ENCODE measurements at regions not wholly inside any gene's neighbourhood (a gene's known extent, or its start where the extent isn't known, plus 50 kb on each side); places are given as distances from the start of the nearest gene placed in this dataset.

- Mint-ChIP-seq H3K9me3 (peaks cover 5% of the 10 kb centered on the region), H3K4me3 (no peak overlapping the region), H3K36me3 (no peaks in the 10 kb centered on the region), H3K27ac (no peak overlapping the region), H3K4me1 (no peaks in the 10 kb centered on the region)
- ATAC-seq, result no peak
- no peak for DNase-seq (ENCODE audit: low spot score in 2 of 2)
These were observed 276.5 kb upstream of the CTSO start for GRCh38 chr4:156230176-156230575.

GRCh38 chr4:156228676-156229075 is 275.0 kb upstream of the CTSO start:
- no peak overlapping the region for H3K27ac Mint-ChIP-seq
- H3K4me3 Mint-ChIP-seq, result no peak overlapping the region
- DNase-seq (ENCODE audit: low spot score in 2 of 2), result no peak
- no peaks in the 10 kb centered on the region for H3K36me3 Mint-ChIP-seq
- ATAC-seq, result no peak
- no peaks in the 10 kb centered on the region for H3K4me1 Mint-ChIP-seq
- peaks cover 6% of the 10 kb centered on the region for H3K9me3 Mint-ChIP-seq

- Mint-ChIP-seq H3K4me1 (no peaks in the 10 kb centered on the region), H3K36me3 (no peaks in the 10 kb centered on the region), H3K9me3 (peaks cover 6% of the 10 kb centered on the region), H3K4me3 (no peak overlapping the region), H3K27ac (no peak overlapping the region)
- DNase-seq (ENCODE audit: low spot score in 2 of 2), result no peak
- ATAC-seq, result no peak
These were observed 273.7 kb upstream of the CTSO start for GRCh38 chr4:156227321-156227720.

GRCh38 chr4:156223985-156224384 is 270.3 kb upstream of the CTSO start:
- Mint-ChIP-seq H3K4me1 (no peaks in the 10 kb centered on the region), H3K9me3 (peaks cover 8% of the 10 kb centered on the region), H3K4me3 (no peak overlapping the region), H3K27ac (no peak overlapping the region), H3K36me3 (no peaks in the 10 kb centered on the region)
- ATAC-seq, result no peak
- DNase-seq (ENCODE audit: low spot score in 2 of 2), result no peak

- no peak for ATAC-seq
- H3K9me3 Mint-ChIP-seq, result peaks cover 21% of the 10 kb centered on the region
- no peak overlapping the region for H3K4me3 Mint-ChIP-seq
- no peak for DNase-seq (ENCODE audit: low spot score in 2 of 2)
- no peaks in the 10 kb centered on the region for H3K36me3 Mint-ChIP-seq
- H3K27ac Mint-ChIP-seq, result no peak overlapping the region
- no peaks in the 10 kb centered on the region for H3K4me1 Mint-ChIP-seq
These were observed 263.6 kb upstream of the CTSO start for GRCh38 chr4:156217236-156217635.

- DNase-seq (ENCODE audit: low spot score in 2 of 2) (no peak), ATAC-seq (no peak)
- peaks cover 12% of the 10 kb centered on the region for H3K9me3 Mint-ChIP-seq
- H3K27ac Mint-ChIP-seq, result no peak overlapping the region
- no peaks in the 10 kb centered on the region for H3K4me1 Mint-ChIP-seq
- no peak overlapping the region for H3K4me3 Mint-ChIP-seq
- H3K36me3 Mint-ChIP-seq, result no peaks in the 10 kb centered on the region
These were observed 247.4 kb upstream of the CTSO start for GRCh38 chr4:156201050-156201449.

GRCh38 chr4:156198511-156198910 is 244.8 kb upstream of the CTSO start:
- ATAC-seq, result no peak
- no peak for DNase-seq (ENCODE audit: low spot score in 2 of 2)
- Mint-ChIP-seq H3K27ac (no peak overlapping the region), H3K9me3 (peaks cover 12% of the 10 kb centered on the region), H3K36me3 (no peaks in the 10 kb centered on the region), H3K4me3 (no peak overlapping the region), H3K4me1 (no peaks in the 10 kb centered on the region)

- no peak for DNase-seq (ENCODE audit: low spot score in 2 of 2)
- peaks cover 8% of the 10 kb centered on the region for H3K9me3 Mint-ChIP-seq
These were observed 243.6 kb upstream of the CTSO start for GRCh38 chr4:156197216-156197615.

GRCh38 chr4:156196722-156197121 is 243.1 kb upstream of the CTSO start:
- Mint-ChIP-seq H3K36me3 (no peaks in the 10 kb centered on the region), H3K27ac (no peak overlapping the region), H3K4me3 (no peak overlapping the region), H3K9me3 (peaks cover 8% of the 10 kb centered on the region), H3K4me1 (no peaks in the 10 kb centered on the region)
- ATAC-seq, result no peak
- DNase-seq (ENCODE audit: low spot score in 2 of 2), result no peak

More at GRCh38 chr4:156197216-156197615, 243.6 kb upstream of the CTSO start:
- Mint-ChIP-seq H3K36me3 (no peaks in the 10 kb centered on the region), H3K27ac (no peak overlapping the region), H3K4me3 (no peak overlapping the region), H3K4me1 (no peaks in the 10 kb centered on the region)
- ATAC-seq, result no peak

GRCh38 chr4:156195914-156196313 is 242.2 kb upstream of the CTSO start:
- Mint-ChIP-seq H3K36me3 (no peaks in the 10 kb centered on the region), H3K4me1 (no peaks in the 10 kb centered on the region), H3K4me3 (no peak overlapping the region), H3K27ac (no peak overlapping the region), H3K9me3 (peaks cover 8% of the 10 kb centered on the region)
- ATAC-seq, result no peak
- no peak for DNase-seq (ENCODE audit: low spot score in 2 of 2)

- Mint-ChIP-seq H3K36me3 (no peaks in the 10 kb centered on the region), H3K4me3 (no peak overlapping the region), H3K27ac (no peak overlapping the region), H3K9me3 (peaks cover 6% of the 10 kb centered on the region), H3K4me1 (no peaks in the 10 kb centered on the region)
- no peak for DNase-seq (ENCODE audit: low spot score in 2 of 2)
- ATAC-seq, result no peak
These were observed 241.2 kb upstream of the CTSO start for GRCh38 chr4:156194896-156195295.

GRCh38 chr4:156193800-156194199 is 240.1 kb upstream of the CTSO start:
- H3K36me3 Mint-ChIP-seq, result no peaks in the 10 kb centered on the region
- no peaks in the 10 kb centered on the region for H3K4me1 Mint-ChIP-seq
- ATAC-seq (no peak), DNase-seq (ENCODE audit: low spot score in 2 of 2) (no peak)
- H3K4me3 Mint-ChIP-seq, result no peak overlapping the region
- H3K27ac Mint-ChIP-seq, result no peak overlapping the region
- H3K9me3 Mint-ChIP-seq, result peaks cover 6% of the 10 kb centered on the region

- H3K9me3 Mint-ChIP-seq, result peaks cover 6% of the 10 kb centered on the region
- no peak overlapping the region for H3K4me3 Mint-ChIP-seq
- DNase-seq (ENCODE audit: low spot score in 2 of 2), result no peak
- no peaks in the 10 kb centered on the region for H3K4me1 Mint-ChIP-seq
- no peak overlapping the region for H3K27ac Mint-ChIP-seq
- H3K36me3 Mint-ChIP-seq, result no peaks in the 10 kb centered on the region
- no peak for ATAC-seq
These were observed 239.4 kb upstream of the CTSO start for GRCh38 chr4:156193106-156193505.

- Mint-ChIP-seq H3K4me3 (no peak overlapping the region), H3K27ac (no peak overlapping the region), H3K4me1 (no peaks in the 10 kb centered on the region), H3K9me3 (peaks cover 3% of the 10 kb centered on the region), H3K36me3 (no peaks in the 10 kb centered on the region)
- DNase-seq (ENCODE audit: low spot score in 2 of 2) (no peak), ATAC-seq (no peak)
These were observed 238.4 kb upstream of the CTSO start for GRCh38 chr4:156192033-156192432.

- ATAC-seq, result no peak
- H3K4me1 Mint-ChIP-seq, result no peaks in the 10 kb centered on the region
These were observed 237.5 kb upstream of the CTSO start for GRCh38 chr4:156191044-156191781.

GRCh38 chr4:156190615-156191014 is 236.9 kb upstream of the CTSO start:
- ATAC-seq (no peak), DNase-seq (ENCODE audit: low spot score in 2 of 2) (no peak)
- Mint-ChIP-seq H3K9me3 (no peaks in the 10 kb centered on the region), H3K4me1 (no peaks in the 10 kb centered on the region), H3K36me3 (no peaks in the 10 kb centered on the region), H3K27ac (no peak overlapping the region), H3K4me3 (no peak overlapping the region)

More at GRCh38 chr4:156191044-156191781, 237.5 kb upstream of the CTSO start:
- no peaks in the 10 kb centered on the region for H3K36me3 Mint-ChIP-seq
- no peak for DNase-seq (ENCODE audit: low spot score in 2 of 2)
- peaks cover under 1% of the 10 kb centered on the region for H3K9me3 Mint-ChIP-seq
- H3K4me3 Mint-ChIP-seq, result no peak overlapping the region
- H3K27ac Mint-ChIP-seq, result no peak overlapping the region
